Stimulated activated CD4-positive, alpha-beta T cell treated with anti-CD3 and anti-CD28 coated beads, TNF-alpha, amount 100 ng/mL, for 48 hours (primary cell): ENCODE measurements at regions not wholly inside any gene's neighbourhood (a gene's known extent, or its start where the extent isn't known, plus 50 kb on each side); places are given as distances from the start of the nearest gene placed in this dataset.
"Not testable (repeated sequence)": the region's sequence is repeated elsewhere in the genome, so short reads cannot be mapped to it uniquely, and the experiment has no call there.

Source experiments
- DNase-seq, 3 donors: peaks; one replicate each; pipeline ENCODE4 v3.0.0-alpha.2; 2020; ENCODE audit warnings: low read depth in 3 of 3

- DNase-seq: not testable (repeated sequence)
Measured at GRCh38 chr16:33711616-33712015, 252.2 kb downstream of the TP53TG3F start.

DNA sequence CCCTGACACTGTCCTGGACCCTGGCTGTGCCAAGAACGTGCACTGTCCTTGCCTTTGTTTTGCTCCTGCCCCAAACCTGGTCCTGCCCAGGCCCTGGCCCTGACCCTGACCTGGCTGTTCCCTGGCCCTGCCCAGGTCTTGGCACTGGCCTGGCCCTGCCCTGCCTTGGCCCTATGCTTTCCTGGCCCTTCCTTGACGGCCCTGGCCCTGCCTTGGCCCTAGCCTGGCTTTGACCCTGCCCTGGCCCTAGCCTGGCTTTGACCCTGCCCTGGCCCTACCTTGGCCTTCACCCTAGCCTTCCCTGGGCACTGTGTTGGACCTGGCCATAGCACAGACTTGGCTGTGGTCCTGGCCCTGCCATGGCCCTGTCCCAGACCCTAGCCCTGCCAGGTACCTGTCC lies 252.9 kb downstream of the TP53TG3F start:
- not testable (repeated sequence) for DNase-seq

DNA sequence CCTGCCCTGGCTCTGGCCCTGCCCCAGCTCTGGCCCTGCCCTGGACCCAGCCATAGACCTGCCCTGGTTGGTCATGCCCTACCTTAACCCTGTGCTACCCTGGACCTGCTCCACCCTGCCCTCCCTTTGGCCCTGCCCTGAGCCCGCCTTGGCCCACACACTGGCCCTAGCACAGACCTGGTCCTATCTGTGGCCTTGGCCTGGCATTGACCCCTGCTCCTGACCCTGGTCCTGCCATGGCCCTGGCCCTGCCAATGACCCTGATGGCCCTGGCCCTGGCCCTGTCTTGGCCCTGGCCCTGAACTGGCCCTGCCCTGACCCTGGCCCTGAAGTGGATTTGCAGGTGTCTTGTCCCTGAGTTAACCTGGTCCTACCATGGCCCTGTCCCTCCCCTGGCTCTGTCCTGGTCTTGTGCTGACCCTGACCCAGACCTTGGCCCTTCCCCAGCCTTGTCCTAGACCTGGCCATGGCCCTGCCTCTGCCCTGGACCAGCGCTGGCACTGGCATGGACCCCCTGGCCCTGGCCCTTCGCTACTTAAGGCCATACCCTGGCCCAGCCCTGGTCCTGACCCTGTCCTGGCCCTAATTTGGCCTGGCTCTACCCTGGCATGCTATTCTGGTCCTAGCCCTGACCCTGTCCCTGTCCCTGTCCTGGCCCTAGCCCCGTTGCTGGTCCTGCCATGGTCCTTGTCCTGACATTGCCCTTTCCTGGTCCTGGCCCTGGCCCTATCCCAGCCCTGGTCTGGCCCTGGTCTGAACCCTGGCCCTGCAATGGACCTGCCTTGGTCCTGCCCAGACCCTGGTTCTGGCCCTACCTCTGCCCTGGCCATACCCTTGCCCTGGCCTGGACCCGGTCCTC lies 253.7 kb downstream of the TP53TG3F start:
- DNase-seq: not testable (repeated sequence)

DNA sequence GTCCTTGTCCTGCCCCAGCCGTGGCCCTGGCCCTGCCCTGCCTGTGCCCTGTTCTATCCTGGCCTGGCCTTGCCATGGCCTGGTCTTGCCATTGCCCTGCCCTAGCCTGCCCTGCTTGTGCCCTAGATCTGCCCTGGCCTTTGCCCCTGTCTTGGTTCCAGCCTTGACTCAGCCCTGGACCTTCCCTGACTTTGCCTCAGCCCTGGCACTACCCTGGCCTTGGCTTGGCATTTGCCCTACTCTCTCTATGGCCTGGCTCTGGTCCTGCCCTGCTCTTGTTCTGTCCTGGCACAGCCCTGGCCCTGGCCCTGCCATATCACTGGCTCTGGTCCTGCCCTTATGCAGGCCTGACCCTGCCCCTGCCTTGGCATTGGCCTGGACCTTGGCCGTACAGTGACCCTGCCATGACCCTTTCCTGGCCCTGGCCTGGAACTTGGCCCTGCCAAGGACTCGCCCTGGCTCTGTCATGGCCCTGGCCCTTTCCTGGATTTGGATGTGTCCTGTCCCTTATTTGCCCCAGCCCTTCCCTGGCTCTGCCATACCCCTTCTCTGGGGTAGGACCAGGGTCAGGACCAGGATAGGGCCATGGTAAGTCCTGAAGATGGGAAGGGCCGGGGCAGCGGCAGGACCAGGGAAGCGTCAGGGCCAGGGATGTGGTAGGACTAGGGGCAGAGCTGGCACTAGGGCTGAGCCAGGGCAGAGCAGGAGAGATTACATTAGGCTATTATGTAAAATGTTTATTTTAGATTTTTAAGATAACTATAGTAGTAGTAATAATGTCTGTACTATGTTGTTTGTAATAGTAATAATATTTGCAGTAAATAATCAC lies 254.5 kb downstream of the TP53TG3F start:
- DNase-seq: not testable (repeated sequence)

GRCh38 chr16:33731167-33731566 lies 271.8 kb downstream of the TP53TG3F start:
- DNase-seq: not testable (repeated sequence)

DNA sequence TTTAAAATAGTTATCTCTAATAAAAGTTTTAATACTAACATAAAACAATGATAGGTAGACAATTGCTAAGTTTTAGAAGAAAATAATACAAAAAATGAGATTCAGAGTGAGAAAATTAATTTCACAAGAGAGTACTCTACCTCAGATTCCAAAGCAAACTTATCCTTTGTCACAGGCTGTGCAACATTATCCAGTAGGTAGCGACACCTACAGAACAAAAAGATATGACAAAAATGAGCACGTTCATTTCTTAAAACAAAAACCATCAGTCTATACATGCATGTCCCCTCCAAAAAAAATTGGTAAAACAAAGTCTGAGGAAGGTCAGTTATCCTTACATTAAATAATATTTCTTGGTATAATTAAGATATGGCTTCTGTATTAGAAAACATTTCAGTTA lies 275.2 kb downstream of the TP53TG3F start:
- not testable (repeated sequence) for DNase-seq

- DNase-seq: not testable (repeated sequence)
Measured at GRCh38 chr16:33766869-33767765, 307.7 kb downstream of the TP53TG3F start.

DNA sequence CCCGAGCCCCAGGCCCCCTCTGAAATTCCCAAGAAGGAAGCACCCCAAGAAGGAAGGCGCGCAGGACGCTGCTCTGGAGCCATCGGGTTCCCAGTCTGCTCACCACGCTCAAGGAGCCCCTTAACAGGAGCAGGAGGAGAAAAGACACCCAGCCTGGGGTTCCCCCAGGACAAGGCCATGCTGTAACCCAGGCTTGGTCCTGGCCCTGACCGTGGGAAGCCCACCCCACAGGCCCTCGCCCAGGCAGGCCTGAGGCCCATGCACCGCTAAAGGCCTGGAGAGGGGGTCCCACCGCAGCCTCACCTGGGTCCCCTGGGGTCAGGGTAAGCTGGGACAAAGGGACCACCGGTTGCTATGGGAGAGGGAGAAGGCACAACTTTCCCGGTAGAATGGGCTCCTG lies 309.3 kb downstream of the TP53TG3F start:
- not testable (repeated sequence) for DNase-seq

DNA sequence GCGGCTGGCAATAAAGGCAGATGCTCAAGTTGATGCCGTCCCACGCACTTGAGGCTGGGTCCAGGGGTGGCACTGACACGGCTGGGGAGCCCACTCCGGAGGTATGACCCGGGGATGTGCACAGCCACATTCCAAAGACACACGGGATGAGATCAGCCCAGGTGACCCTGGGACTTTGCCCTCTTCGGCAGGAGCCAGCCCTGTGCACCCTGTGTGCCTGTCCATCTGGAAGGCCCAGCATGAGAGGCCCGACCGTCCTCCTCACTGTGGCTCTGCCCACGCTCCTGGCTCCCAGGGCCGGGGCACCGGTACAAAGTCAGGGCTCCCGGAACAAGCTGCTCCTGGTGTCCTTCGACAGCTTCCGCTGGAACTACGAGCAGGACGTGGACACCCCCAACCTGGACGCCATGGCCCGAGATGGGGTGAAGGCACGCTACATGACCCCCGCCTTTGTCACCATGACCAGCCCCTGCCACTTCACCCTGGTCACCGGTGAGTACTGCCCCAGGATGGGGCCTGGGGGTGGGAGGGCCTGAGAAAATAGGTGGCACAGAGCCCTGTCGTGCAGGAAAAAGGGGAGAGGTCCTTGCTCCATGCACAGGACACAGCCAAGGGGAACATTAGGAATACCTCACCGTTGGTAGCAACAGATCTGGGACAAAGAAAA lies 309.9 kb downstream of the TP53TG3F start:
- DNase-seq: not testable (repeated sequence)

DNA sequence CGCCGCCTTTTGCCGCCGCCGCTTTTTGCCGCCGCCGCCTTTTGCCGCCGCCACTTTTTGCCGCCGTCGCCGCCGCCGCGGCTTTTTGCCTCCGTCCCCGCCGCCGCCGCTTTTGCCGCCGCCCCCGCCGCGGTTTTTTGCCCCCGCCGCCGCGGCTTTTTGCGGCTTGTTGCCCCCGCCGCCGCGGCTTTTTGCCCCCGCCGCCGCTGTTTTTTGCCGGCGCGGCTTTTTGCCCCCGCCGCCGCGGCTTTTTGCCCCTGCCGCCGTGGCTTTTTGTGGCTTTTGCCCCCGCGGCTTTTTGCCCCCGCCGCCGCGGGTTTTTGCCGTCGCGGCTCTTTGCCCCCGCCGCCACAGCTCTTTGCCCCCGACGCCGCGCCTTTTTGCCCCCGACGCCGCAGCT lies 311.1 kb downstream of the TP53TG3F start:
- DNase-seq: not testable (repeated sequence)

- DNase-seq: not testable (repeated sequence)
Measured at GRCh38 chr16:33771211-33771610, 311.8 kb downstream of the TP53TG3F start.

DNA sequence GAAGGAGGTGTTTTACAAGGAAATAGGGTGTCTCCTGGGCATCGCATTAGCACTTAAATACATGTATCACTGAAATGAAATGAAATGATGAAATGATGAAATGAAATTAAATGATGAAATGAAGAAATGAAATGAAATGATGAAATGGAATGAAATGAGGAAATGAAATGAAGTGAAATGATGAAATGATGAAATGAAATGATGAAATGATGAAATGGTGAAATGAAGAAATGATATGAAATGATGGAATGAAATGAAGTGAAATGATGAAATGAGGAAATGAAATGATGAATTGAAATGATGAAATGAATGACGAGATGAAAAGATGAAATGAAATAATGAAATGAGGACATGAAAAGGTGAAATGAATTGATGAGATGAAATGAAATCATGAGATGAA lies 314.6 kb downstream of the TP53TG3F start:
- DNase-seq: not testable (repeated sequence)

- not testable (repeated sequence) for DNase-seq
Measured at GRCh38 chr16:33774724-33775123, 315.3 kb downstream of the TP53TG3F start.

GRCh38 chr16:33816328-33816944 lies 357.0 kb downstream of the TP53TG3F start:
- not testable (repeated sequence) for DNase-seq

DNA sequence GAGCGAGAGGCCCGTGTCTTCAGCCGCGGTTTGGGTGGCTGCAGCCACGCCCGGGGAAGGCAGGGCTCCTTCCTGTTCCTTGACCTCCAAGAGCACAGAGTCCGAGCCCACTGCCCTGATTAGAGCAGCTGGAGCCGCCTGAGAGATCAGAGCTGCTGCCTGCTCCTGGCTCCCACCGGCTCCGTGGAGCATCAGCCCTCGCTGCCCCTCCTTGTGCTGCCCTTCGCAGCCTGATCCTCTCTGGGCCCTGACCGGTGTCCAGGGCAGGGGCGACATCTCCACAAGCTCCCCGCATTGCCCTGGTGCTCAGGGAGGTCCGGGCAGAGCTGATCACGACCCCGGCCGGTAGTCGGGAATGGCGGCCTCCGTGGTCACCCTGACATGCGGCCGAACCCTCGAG lies 365.3 kb downstream of the TP53TG3F start:
- DNase-seq: not testable (repeated sequence)

- DNase-seq: not testable (repeated sequence)
Measured at GRCh38 chr16:33827522-33827921, 368.1 kb downstream of the TP53TG3F start.

DNA sequence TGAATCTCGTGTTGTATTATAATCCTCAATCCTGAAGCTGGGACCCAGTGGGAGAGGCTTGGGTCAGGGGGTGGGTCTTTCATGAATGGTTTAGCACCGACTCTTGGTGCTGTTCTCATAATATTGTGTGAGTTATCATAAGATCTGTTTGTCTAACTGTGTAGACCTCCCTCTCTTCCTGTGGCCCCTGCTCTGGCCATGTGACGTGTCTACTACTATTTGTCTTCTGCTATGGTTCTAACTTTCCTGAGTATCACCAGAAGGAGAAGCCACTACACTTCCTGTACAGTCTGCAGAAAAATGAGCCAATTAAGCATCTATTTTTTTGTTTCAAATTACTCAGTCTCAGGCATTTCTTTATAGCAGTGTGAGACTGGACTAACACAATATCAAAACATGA lies 379.7 kb downstream of the TP53TG3F start:
- DNase-seq: not testable (repeated sequence)

DNA sequence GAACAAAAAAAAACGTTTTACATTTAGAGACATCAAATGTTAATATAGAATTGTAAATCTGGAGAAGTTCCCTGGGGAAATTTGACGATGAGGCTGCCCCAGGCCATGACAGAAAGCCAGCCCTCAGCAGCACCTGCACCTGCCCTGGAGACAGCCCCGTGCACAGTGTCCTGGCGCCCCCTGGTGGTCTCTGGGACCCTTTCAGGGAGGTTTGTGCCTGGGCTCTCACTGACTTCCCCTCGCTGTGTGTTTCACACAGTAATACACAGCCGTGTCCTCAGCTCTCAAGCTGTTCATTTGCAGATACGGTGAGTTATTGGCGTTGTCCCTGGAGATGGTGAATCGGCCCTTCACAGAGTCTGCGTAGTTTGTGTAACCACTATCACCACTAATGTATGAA lies 385.1 kb downstream of the TP53TG3F start:
- DNase-seq: peak in 2 of 3 donors; percentile 0 to 1
